Esophagus squamous epithelium (tissue), 4 donors: ENCODE measurements at regions not wholly inside any gene's neighbourhood (a gene's known extent, or its start where the extent isn't known, plus 50 kb on each side); places are given as distances from the start of the nearest gene placed in this dataset.

Source experiments
- CTCF ChIP-seq, 6 experiments: fragments of 450-650 bp in 4 of 6; fragments of 200-600 bp in 2 of 6; sonication (generic) in 2 of 6; IDR thresholded peaks; one replicate each; pipeline ENCODE4 v1.5.1; 2016 to 2019; ENCODE audit warnings: antibody characterized with exemption in 6 of 6, mild to moderate bottlenecking in 4 of 6, moderate library complexity in 4 of 6
- POLR2A ChIP-seq, 4 donors: fragments of 450-650 bp; IDR thresholded peaks; one replicate each; pipeline ENCODE4 v1.6.1; 2017; ENCODE audit warnings: antibody characterized with exemption in 4 of 4, mild to moderate bottlenecking in 4 of 4, moderate library complexity in 3 of 4

- TF ChIP-seq CTCF (IDR thresholded peaks at IDR 0.05) (no peak), POLR2A (IDR thresholded peaks at IDR 0.05) (no peak)
Observed at GRCh38 chr13:33381180-33381579, 95.6 kb upstream of the STARD13 start.
